ENCODE measurements at regions not wholly inside any gene's neighbourhood (a gene's known extent, or its start where the extent isn't known, plus 50 kb on each side); places are given as distances from the start of the nearest gene placed in this dataset.

DNA sequence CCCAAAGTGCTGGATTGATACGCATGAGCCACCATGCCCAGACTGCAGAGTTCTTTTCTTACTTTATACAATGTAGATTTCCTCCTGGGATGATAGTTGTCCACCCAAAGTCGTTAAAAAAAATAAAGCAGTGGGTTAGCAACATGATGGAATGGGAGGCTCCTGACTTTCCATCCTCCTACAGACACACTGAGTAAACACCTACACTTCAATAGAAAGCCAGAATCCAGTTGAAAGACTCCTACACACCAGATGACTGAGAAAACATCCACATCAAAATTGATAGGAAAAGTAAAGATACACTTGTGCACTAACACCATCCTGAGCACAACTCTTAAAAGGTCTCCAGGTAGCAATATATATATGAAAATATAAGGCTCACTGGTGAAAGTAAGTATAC is 95.0 kb upstream of the TUT7 start:
- no peaks in the 10 kb centered on the region for H3K9me3 ChIP-seq (ENCODE audit: low read length)
- no peak overlapping the region for H2AFZ ChIP-seq (ENCODE audit: low read length)
- no peaks in the 10 kb centered on the region for H3K36me3 ChIP-seq (replicated peaks in 1 of 2; ENCODE audit: control insufficient read depth in 1 of 2, insufficient read depth in 2 of 2, low read length in 2 of 2)
- intact Hi-C loops (cut with micrococcal nuclease; ENCODE audit: unreplicated experiment): no loop called here
- no peak overlapping the region for H3K4me3 ChIP-seq (replicated peaks in 1 of 3; ENCODE audit: insufficient read depth in 1 of 3, low read depth in 2 of 3, low read length in 3 of 3)
- H3K9ac ChIP-seq (ENCODE audit: insufficient read depth, low read depth, low read length): no peak overlapping the region
- H3K4me1 ChIP-seq (ENCODE audit: insufficient read depth, low read length): peaks cover 9% of the 10 kb centered on the region; the same call in 1 of the 2 replicates
- BruUV-seq (replicated peaks): no TSS peak
- no peaks in the 10 kb centered on the region for H4K20me1 ChIP-seq (ENCODE audit: insufficient read depth, low read length)
- H3K79me2 ChIP-seq (ENCODE audit: insufficient read depth, low read length): no peaks in the 10 kb centered on the region
- no peak for ATAC-seq
- no peak for FAIRE-seq
- no peak for TF ChIP-seq ZNF878 (CRISPR knock-in tag; IDR thresholded peaks at IDR 0.05)
- TF ChIP-seq FIP1L1 (IDR thresholded peaks at IDR 0.05; ENCODE audit: borderline replicate concordance, insufficient read depth, low read depth, low read length): no peak
- no peak for TF ChIP-seq PHB2 (IDR thresholded peaks at IDR 0.05; ENCODE audit: partially characterized antibody)
- no peak for TF ChIP-seq ZFP82 (CRISPR knock-in tag; IDR thresholded peaks at IDR 0.05; ENCODE audit: borderline replicate concordance)
- TF ChIP-seq JUN (CRISPR knock-in tag; IDR thresholded peaks at IDR 0.05): no peak
- no peak for TF ChIP-seq KLF12 (CRISPR knock-in tag; IDR thresholded peaks at IDR 0.05; ENCODE audit: borderline replicate concordance)
- no peak for TF ChIP-seq IRF2 (CRISPR knock-in tag; IDR thresholded peaks at IDR 0.05)
- no peak for TF ChIP-seq SALL1 (CRISPR knock-in tag; IDR thresholded peaks at IDR 0.05)
- TF ChIP-seq, protein P1, sequence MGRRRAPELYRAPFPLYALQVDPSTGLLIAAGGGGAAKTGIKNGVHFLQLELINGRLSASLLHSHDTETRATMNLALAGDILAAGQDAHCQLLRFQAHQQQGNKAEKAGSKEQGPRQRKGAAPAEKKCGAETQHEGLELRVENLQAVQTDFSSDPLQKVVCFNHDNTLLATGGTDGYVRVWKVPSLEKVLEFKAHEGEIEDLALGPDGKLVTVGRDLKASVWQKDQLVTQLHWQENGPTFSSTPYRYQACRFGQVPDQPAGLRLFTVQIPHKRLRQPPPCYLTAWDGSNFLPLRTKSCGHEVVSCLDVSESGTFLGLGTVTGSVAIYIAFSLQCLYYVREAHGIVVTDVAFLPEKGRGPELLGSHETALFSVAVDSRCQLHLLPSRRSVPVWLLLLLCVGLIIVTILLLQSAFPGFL (CRISPR knock-in tag; IDR thresholded peaks at IDR 0.05): no peak
- TF ChIP-seq ZBTB38 (CRISPR knock-in tag; IDR thresholded peaks at IDR 0.05): no peak
- TF ChIP-seq, protein P2, sequence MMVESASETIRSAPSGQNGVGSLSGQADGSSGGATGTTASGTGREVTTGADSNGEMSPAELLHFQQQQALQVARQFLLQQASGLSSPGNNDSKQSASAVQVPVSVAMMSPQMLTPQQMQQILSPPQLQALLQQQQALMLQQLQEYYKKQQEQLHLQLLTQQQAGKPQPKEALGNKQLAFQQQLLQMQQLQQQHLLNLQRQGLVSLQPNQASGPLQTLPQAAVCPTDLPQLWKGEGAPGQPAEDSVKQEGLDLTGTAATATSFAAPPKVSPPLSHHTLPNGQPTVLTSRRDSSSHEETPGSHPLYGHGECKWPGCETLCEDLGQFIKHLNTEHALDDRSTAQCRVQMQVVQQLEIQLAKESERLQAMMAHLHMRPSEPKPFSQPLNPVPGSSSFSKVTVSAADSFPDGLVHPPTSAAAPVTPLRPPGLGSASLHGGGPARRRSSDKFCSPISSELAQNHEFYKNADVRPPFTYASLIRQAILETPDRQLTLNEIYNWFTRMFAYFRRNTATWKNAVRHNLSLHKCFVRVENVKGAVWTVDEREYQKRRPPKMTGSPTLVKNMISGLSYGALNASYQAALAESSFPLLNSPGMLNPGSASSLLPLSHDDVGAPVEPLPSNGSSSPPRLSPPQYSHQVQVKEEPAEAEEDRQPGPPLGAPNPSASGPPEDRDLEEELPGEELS (CRISPR knock-in tag; IDR thresholded peaks at IDR 0.05): no peak
- TF ChIP-seq, protein P3, sequence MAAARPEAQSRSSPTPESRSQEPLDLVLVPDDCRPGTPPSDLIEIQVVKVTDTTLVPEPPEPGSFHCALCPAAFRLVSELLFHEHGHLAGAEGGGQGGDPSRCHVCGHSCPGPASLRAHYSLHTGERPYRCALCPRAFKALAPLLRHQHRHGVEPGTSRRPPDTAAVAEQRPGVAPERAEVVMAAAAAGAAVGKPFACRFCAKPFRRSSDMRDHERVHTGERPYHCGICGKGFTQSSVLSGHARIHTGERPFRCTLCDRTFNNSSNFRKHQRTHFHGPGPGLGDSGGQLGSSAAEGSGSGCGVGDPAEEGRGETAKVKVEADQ (CRISPR knock-in tag; IDR thresholded peaks at IDR 0.05; ENCODE audit: borderline replicate concordance): no peak
- no peak for TF ChIP-seq GTF3A (CRISPR knock-in tag; conservative IDR thresholded peaks at IDR 0.05)
- TF ChIP-seq, protein P4, sequence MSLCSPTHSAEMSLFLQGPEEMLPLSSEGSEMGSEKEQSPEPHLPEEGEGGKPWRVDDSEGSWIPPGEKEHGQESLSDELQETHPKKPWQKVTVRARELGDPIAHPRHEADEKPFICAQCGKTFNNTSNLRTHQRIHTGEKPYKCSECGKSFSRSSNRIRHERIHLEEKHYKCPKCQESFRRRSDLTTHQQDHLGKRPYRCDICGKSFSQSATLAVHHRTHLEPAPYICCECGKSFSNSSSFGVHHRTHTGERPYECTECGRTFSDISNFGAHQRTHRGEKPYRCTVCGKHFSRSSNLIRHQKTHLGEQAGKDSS (CRISPR knock-in tag; IDR thresholded peaks at IDR 0.05; ENCODE audit: borderline replicate concordance, low read depth): no peak
- TF ChIP-seq, protein P5, sequence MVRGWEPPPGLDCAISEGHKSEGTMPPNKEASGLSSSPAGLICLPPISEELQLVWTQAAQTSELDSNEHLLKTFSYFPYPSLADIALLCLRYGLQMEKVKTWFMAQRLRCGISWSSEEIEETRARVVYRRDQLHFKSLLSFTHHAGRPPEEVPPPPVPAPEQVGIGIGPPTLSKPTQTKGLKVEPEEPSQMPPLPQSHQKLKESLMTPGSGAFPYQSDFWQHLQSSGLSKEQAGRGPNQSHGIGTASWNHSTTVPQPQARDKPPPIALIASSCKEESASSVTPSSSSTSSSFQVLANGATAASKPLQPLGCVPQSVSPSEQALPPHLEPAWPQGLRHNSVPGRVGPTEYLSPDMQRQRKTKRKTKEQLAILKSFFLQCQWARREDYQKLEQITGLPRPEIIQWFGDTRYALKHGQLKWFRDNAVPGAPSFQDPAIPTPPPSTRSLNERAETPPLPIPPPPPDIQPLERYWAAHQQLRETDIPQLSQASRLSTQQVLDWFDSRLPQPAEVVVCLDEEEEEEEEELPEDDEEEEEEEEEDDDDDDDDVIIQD (CRISPR knock-in tag; IDR thresholded peaks at IDR 0.05; ENCODE audit: low read depth): no peak
- ChIA-PET CTCF (ENCODE audit: low intra/inter-chr PET ratio, low total read pairs) (no interaction called here), POLR2A (no interaction called here)
- 22% methylated on average over 2 of the region's 2 CpGs for WGBS (ENCODE audit: low lambda C conversion rate)
- no peak for DNase-seq (ENCODE audit: low spot score)
- no peak overlapping the region for H3K4me2 ChIP-seq (ENCODE audit: low read depth, low read length)
- in situ Hi-C loops (cut with HindIII; ENCODE audit: extremely low pct_ligation_motif_present, low pct_unique_long_range_greater_than_20kb): no loop called here
- H3K27ac ChIP-seq (ENCODE audit: extremely low read length, insufficient read depth, low read length): no peak overlapping the region
- H3K27me3 ChIP-seq (ENCODE audit: control insufficient read depth in 1 of 2, insufficient read depth in 2 of 2, low read length in 2 of 2): no peaks in the 10 kb centered on the region; a peak in 1 of 5 replicates

Measured in HepG2 (cell line).